DMS53 (cell line): ENCODE measurements at regions not wholly inside any gene's neighbourhood (a gene's known extent, or its start where the extent isn't known, plus 50 kb on each side); places are given as distances from the start of the nearest gene placed in this dataset.
"Not testable (repeated sequence)": the region's sequence is repeated elsewhere in the genome, so short reads cannot be mapped to it uniquely, and the experiment has no call there.

Source experiments
- DNase-seq: peaks from one replicate; lab custom pipeline; 2025; lab: John Stamatoyannopoulos, UW

DNA sequence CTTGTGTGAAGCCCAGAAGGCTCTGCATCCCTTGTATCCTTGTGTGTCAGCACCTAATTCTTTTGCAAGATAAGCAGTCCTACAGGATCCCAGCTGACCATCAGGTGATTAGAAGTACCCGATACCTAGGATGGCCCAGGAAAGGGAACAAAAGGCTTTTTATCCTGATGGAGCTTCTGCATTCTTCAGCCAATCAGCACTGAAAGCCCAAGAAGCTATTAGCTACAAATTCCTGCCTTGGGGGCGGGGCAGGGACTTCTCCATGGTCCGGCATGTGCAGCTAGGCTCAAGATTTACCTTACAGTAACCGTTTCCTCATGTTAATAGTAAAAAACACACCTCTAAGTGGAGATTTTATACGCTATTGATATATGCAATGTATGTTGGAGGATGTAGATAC, 264.6 kb upstream of the THUMPD2 start:
- DNase-seq, result no peak

- no peak for DNase-seq
Measured at GRCh38 chr2:40043191-40043590, 264.1 kb upstream of the THUMPD2 start.

- no peak for DNase-seq
Measured at GRCh38 chr2:40041422-40042382, 262.6 kb upstream of the THUMPD2 start.

DNA sequence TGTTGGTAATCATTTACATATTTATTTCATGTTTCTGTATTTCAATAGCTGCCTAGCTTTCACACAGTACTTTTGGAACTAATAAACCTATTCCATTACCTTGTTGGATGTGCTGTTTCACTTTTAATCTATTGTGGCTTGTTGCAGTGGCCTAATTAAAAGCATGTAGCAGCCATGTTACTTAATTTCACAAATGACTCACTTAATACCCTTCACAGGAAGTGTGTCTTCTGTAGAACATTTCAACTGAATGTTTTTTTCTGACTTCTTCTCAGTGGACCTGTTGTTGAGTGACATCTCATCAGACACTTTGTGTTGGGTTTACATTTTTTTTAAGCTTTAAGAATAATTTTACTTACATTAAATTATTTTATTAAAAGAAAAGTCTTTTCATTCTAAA, 260.5 kb upstream of the THUMPD2 start:
- DNase-seq, result no peak

DNA sequence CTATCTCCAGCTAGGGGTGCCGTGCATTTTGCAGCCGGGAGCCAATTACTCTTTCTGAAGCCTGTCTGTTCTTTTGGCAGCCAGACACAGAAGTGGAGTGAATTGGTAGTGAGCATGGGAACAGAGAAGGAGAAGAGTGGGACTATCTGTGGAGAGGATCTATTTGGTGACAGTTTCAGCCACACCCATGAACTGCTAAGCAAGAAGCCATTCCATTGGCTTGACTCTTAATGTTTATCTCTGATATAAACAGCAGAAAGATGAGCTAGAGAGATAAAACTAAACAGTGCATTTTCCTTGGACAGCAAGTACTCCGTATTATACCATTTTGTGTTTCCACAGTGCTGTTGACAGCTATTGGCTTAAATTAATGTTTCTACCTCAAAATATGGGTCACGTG, 259.6 kb upstream of the THUMPD2 start:
- DNase-seq, result no peak

- DNase-seq, result no peak
Measured at GRCh38 chr2:40037303-40037702, 258.2 kb upstream of the THUMPD2 start.

DNA sequence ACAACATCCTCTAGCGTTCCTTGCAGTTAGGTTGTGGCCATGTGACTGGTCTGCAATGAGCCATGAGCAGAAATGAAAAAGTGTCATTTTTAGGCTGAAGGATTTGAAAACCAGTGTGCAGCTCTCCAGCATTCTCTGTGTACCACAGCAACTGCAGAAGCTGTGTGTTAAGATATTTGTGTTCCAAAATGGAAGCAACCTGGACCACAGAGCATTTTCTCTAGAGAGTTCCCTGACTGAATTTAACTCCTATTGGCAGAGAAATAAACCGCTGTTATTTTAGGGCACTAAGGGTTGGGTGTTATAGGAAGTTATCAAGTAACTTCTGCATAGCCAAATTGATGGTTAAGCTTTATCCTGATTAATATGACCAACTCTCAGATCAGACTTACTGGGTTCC, 257.2 kb upstream of the THUMPD2 start:
- no peak for DNase-seq

DNA sequence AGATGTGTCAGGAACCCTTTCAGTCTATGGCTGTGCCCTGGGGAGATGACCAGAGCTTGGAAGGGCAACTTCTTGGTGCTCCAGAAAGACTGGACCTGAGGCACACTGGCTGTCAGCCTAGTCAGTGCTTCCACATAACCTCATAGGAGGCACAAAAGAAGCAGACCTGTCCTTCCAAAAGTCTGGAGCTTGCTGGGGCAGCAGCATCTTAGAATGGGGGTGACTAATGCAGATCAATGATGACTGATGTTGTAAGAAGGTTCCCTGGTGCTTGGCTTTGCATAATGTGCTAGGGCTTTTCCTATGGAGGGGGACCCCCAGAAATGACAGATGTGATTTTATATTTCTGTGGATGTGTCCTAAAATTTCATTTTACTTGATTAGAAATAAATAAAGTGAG, 255.7 kb upstream of the THUMPD2 start:
- DNase-seq, result no peak

DNA sequence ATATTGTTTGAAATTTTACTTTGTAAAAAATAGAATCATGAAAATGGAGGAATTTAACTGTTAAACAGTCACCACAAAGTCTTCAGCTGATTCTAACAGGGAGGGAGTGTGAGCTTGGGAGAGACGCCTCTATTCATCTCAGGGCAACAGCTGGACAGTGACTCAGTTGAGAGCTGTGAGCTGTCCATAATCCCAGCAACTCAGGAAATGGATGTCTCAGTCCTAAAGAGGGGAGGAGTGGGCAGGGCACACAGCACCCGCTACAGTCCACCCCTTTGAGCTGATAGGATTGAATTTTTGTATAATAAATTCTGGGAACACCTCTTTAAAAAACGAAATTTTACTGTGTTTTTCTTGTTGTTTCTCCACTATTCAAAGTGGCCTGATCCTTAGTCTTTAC, 255.1 kb upstream of the THUMPD2 start:
- DNase-seq, result no peak

DNA sequence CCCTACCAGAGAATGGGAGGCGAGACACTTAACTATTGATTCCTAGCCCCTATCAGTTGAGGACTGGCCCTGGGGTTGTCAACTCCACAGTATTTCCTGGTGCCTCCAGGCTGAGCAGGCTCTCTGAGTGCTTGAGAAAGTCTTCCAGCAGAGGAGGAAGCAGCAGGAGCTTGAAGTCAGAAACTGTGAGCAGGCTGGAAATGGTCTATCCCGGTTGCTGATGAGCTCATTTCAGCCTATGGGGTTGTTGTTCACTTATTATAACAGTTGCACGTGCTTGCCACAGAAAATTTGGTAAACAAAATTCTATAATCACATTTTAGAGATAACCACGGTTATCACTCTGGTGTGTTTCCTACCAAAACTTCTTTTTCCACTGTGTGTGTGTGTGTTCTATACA, 254.7 kb upstream of the THUMPD2 start:
- DNase-seq, result no peak

GRCh38 chr2:40032650-40033319, 253.7 kb upstream of the THUMPD2 start:
- no peak for DNase-seq

DNA sequence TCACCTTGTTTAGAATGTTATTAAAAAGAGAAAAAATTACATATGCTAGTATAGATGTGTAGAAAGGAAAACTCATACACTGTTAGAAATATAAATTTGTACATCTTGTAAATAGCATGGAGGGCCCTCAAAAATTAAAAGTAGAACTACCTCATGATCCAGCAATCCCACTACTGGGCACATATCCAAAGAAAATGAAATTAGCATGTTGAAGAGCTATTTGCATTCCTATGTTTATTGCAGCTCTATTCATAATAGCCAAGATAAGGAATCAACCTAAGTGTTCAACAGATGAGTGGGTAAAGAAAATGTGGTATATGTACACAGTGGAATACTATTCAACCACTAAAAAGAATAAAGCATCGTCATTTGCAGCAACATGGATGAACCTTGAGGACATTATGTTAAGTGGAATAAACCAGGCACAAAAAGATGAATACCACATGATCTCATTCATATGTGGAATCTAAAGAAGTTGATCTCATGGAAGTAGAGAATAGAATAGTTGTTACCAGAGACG, 251.5 kb upstream of the THUMPD2 start:
- no peak for DNase-seq

- peak; percentile 44 for DNase-seq
Measured at GRCh38 chr2:40028792-40029488, 249.9 kb upstream of the THUMPD2 start.

- no peak for DNase-seq
Measured at GRCh38 chr2:40027968-40028367, 248.9 kb upstream of the THUMPD2 start.

- DNase-seq, result peak; percentile 56
Measured at GRCh38 chr2:40025276-40025675, 246.2 kb upstream of the THUMPD2 start.

DNA sequence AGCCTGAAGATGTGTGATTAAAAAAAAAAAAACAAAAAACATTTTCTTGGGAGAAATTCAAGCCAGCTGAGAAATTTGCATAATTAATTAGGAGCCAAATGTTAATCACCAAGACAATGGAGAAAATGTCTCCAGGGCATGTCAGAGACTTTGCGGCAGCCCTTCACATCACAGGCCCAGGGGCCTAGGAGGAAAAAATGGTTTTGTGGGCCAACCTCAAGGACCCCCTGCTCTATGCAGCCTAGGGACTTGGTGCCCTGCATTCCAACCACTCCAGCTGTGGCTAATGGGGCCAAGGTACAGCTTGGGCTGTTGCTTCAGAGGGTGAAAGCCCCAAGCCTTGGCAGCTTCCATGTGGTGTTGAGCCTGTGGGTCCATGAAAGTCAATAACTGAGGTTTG, 241.9 kb upstream of the THUMPD2 start:
- no peak for DNase-seq

DNA sequence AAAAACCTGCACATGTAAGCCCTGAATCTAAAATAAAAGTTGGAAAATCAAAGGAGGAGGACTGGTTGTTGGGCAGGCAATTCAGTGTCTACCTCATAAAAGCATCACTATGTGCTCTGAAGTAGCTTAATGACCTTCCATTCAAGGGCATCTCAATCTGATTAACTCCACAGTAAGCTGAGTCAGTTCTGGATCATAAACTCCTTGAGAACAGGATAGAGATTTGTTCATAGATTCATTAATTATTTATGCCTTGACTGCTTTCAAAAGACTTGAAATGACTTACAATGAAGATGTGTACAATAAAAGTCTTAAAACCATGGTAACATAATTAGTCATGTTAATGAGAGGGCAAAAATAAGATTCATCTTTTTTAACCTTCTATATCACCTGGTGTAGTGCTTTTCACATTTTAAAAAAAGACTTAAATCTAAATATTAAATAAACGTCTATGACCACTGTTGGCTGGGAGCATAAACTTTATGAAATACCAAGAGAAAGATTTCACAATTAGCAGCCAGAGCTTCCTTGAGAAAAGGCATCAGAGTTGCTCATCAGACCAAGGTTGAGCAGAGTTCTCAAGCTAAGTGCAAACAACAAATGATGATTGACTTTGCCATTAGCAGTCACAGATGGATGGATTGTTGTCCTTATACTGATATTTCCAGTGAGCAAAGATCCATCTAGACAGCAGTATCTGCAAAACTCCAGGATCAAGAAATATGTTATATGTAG, 237.3 kb upstream of the THUMPD2 start:
- DNase-seq, result no peak

DNA sequence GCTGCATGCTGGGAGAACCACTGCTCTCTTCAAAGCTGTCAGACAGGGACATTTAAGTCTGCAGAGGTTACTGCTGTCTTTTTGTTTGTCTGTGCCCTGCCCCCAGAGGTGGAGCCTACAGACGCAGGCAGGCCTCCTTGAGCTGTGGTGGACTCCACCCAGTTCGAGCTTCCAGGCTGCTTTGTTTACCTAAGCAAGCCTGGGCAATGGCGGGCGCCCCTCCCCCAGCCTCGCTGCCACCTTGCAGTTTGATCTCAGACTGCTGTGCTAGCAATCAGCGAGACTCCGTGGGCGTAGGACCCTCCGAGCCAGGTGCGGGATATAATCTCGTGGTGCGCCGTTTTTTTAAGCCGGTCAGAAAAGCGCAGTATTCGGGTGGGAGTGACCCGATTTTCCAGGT, 234.9 kb upstream of the THUMPD2 start:
- not testable (repeated sequence) for DNase-seq

DNA sequence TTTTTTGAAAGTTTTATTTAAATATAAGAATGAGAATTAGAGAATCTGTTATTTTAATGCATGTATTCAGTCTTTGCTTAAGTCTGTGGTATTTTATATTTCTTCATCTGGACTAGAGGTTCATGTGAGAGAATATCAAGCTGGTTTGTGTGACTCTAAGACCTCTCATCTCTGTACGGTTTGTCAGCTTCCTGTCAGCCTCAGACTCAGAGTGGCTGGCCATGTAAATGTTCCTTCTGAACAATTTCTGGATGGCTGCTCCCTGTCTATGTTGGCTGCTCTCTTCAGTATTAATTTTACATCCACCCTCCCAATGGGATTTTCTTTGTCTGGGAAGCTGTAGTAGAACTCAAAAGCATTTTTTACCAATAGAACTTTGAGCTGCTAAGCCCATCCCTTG, 225.3 kb upstream of the THUMPD2 start:
- DNase-seq, result no peak

DNA sequence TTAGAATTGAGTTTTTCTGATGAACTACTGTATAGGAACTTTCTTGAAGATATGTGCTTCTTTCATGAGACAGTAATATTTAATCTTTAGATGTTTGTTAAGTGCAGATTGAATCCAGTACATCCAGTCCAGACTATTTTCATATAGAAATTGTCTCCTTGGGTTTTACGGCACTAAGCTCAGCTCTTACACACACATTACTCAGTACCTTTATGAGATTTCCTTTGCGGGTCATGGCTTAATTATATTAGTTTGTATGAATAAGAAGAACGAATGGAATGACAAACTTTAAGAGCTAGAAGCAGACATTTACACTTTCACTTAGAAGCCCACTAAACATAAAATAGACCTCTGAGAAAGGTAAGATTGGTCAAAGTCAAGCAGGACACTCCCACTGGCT, 223.3 kb upstream of the THUMPD2 start:
- DNase-seq, result no peak

DNA sequence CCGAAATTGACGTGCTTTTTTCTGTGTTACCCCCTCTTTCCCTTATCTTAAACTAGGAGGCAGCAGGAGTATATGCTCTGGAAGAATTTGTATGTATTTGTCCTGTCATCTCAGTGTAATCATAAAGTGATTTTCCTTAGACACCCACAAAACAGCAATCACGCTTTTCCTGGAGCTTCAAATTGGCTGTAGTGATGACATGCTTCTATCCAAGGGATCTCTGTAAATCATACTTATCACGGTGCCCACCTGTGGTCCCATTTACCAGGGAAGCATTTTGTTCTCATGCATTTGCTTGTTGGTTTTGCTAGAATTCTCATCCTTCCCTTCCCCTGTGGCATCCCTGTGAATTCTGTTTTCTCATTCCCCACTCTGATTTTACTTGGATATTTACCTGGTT, 220.8 kb upstream of the THUMPD2 start:
- DNase-seq, result no peak

- DNase-seq, result no peak
Measured at GRCh38 chr2:39998617-39999016, 219.6 kb upstream of the THUMPD2 start.
